Ovary (tissue), 7 donors: ENCODE measurements at regions not wholly inside any gene's neighbourhood (a gene's known extent, or its start where the extent isn't known, plus 50 kb on each side); places are given as distances from the start of the nearest gene placed in this dataset.

Experiments
- DNase-seq, 5 donors: peaks; one replicate each; pipeline ENCODE4 v3.0.0-alpha.2; 2019 to 2020
- H3K27ac ChIP-seq, 2 donors: fragments of 200-600 bp; one replicate each; pipeline versions ENCODE4 v1.5.1 to v1.8.0; 2019 to 2022
- H3K27me3 ChIP-seq: fragments of 200-600 bp; one replicate; pipeline ENCODE4 v1.8.0; 2022
- H3K36me3 ChIP-seq: fragments of 200-600 bp; sonication (generic); one replicate; pipeline ENCODE4 v1.5.1; 2019
- H3K4me1 ChIP-seq: one replicate; pipeline ENCODE4 v1.8.1; 2013; ENCODE audit warnings: mild to moderate bottlenecking, moderate library complexity; ENCODE audit not compliant: insufficient read depth
- H3K4me3 ChIP-seq: fragments of 200-600 bp; sonication (generic); one replicate; pipeline ENCODE4 v1.5.1; 2017
- H3K9me3 ChIP-seq, 2 donors: fragments of 200-600 bp in 1 of 2; sonication (generic) in 1 of 2; one replicate each; pipeline versions ENCODE4 v1.5.1 to v1.8.1; 2013 to 2019; ENCODE audit warnings: mild to moderate bottlenecking in 1 of 2, moderate library complexity in 1 of 2
- CTCF ChIP-seq, 3 donors: fragments of 450-650 bp in 2 of 3; fragments of 200-600 bp in 1 of 3; IDR thresholded peaks; one replicate each; pipeline versions ENCODE4 v1.5.1 to v1.8.0; 2016 to 2022; ENCODE audit warnings: antibody characterized with exemption in 3 of 3, mild to moderate bottlenecking in 1 of 3
- EP300 ChIP-seq: sonication (generic); formaldehyde crosslinking; IDR thresholded peaks from one replicate; pipeline ENCODE4 v1.6.1; 2017; ENCODE audit warnings: antibody characterized with exemption
- POLR2A ChIP-seq: fragments of 450-650 bp; IDR thresholded peaks from one replicate; pipeline ENCODE4 v1.6.1; 2017; ENCODE audit warnings: antibody characterized with exemption, mild to moderate bottlenecking, moderate library complexity
- WGBS, 3 donors: extraction: QIAGEN DNeasy Blood & Tissue Kit in 1 of 3; methylation state at CpG; one replicate each; pipeline versions ENCODE4 v1.1.5 to v1.1.7; 2013 to 2017; 5-methylcytosine and 5-hydroxymethylcytosine counted together
- intact Hi-C, 4 donors: fragments of 100-400 bp; cut with DNase I; formaldehyde crosslinking; loops; one replicate each; pipeline versions ENCODE4 v1.11.0 to v1.15.1; 2022 to 2023
- donor health status: DM: no; HTN: no; CAD: no; lungs with moderate emphysema.
- donor health status: DM: no; HTN: no; CAD: no.
- donor health status: Bipolar disorder and iron deficiency.
- donor health status: DM: no; HTN: no; CAD: no.
- donor health status: DM: yes; HTN: yes; CAD: no.

GRCh38 chr12:24195063-24195462 lies 245.6 kb upstream of the SOX5 start:
- no peak for TF ChIP-seq CTCF (IDR thresholded peaks at IDR 0.05)
- Histone ChIP-seq H3K36me3 (no peaks in the 10 kb centered on the region), H3K4me3 (no peak overlapping the region), H3K9me3 (no peaks in the 10 kb centered on the region), H3K4me1 (peaks cover 3% of the 10 kb centered on the region), H3K27ac (no peak overlapping the region), H3K27me3 (no peaks in the 10 kb centered on the region)
- no peak for DNase-seq
- intact Hi-C loops, result no loop called here
- 91 to 96% (median 92%) methylated on average over 4 of the region's 4 CpGs for WGBS, 3 donors

GRCh38 chr12:24191117-24191516 lies 241.6 kb upstream of the SOX5 start:
- intact Hi-C loops, result no loop called here
- Histone ChIP-seq H3K4me3 (no peak overlapping the region), H3K4me1 (no peaks in the 10 kb centered on the region), H3K36me3 (no peaks in the 10 kb centered on the region), H3K27ac (no peak overlapping the region), H3K27me3 (no peaks in the 10 kb centered on the region), H3K9me3 (no peaks in the 10 kb centered on the region)
- DNase-seq, result no peak
- no peak for TF ChIP-seq CTCF (IDR thresholded peaks at IDR 0.05)
- TF ChIP-seq POLR2A, result no peak
- no peak for TF ChIP-seq EP300
- WGBS, 3 donors, result 97% methylated on average over 5 of the region's 5 CpGs

- no peak for DNase-seq
- no peak overlapping the region for H3K27ac ChIP-seq
- TF ChIP-seq CTCF (IDR thresholded peaks at IDR 0.05) (no peak), EP300 (no peak), POLR2A (no peak)
- intact Hi-C loops, result loop anchor here in 1 of 4 donors (10.0 kb wide), 1 partner anchor 271 kb away; no protein-coding TSS in a partner anchor
- H3K4me3 ChIP-seq, result no peak overlapping the region
- no peaks in the 10 kb centered on the region for H3K36me3 ChIP-seq
- 89 to 98% (median 94%) methylated on average over 1 of the region's 1 CpG for WGBS, 3 donors
- H3K4me1 ChIP-seq, result no peaks in the 10 kb centered on the region
- H3K27me3 ChIP-seq, result no peaks in the 10 kb centered on the region
- H3K9me3 ChIP-seq, result no peaks in the 10 kb centered on the region
These were observed 236.3 kb upstream of the SOX5 start for GRCh38 chr12:24185782-24186181.

GRCh38 chr12:24177889-24178288 lies 228.4 kb upstream of the SOX5 start:
- H3K9me3 ChIP-seq, result no peaks in the 10 kb centered on the region
- H3K36me3 ChIP-seq, result no peaks in the 10 kb centered on the region
- no peak overlapping the region for H3K4me3 ChIP-seq
- 66 to 87% (median 81%) methylated on average over 1 of the region's 1 CpG for WGBS, 3 donors
- intact Hi-C loops, result no loop called here
- TF ChIP-seq CTCF (IDR thresholded peaks at IDR 0.05) (no peak), POLR2A (no peak), EP300 (no peak)
- no peaks in the 10 kb centered on the region for H3K27me3 ChIP-seq
- no peak overlapping the region for H3K27ac ChIP-seq
- H3K4me1 ChIP-seq, result no peaks in the 10 kb centered on the region
- DNase-seq, result no peak

- Histone ChIP-seq H3K4me3 (no peak overlapping the region), H3K4me1 (no peaks in the 10 kb centered on the region), H3K9me3 (no peaks in the 10 kb centered on the region), H3K36me3 (no peaks in the 10 kb centered on the region), H3K27ac (no peak overlapping the region), H3K27me3 (no peaks in the 10 kb centered on the region)
- 88 to 94% (median 92%) methylated on average over 4 of the region's 4 CpGs for WGBS, 3 donors
- DNase-seq, result no peak
- TF ChIP-seq CTCF (IDR thresholded peaks at IDR 0.05) (no peak), POLR2A (no peak), EP300 (no peak)
- intact Hi-C loops, result no loop called here
These were observed 226.5 kb upstream of the SOX5 start for GRCh38 chr12:24175929-24176328.
